GM23338 (cell line): ENCODE measurements at regions not wholly inside any gene's neighbourhood (a gene's known extent, or its start where the extent isn't known, plus 50 kb on each side); places are given as distances from the start of the nearest gene placed in this dataset.

Source experiments
- ATAC-seq: fragments of 200-7000 bp; cut with Tn5 transposase; 3 replicates; pipeline ENCODE4 v1.9.1; 2020
- DNase-seq: peaks from one replicate; pipeline ENCODE4 v3.0.0-alpha.2; 2015; ENCODE audit warnings: low spot score
- H2AFZ ChIP-seq: fragments of 200-600 bp; sonication (generic); 2 replicates; pipeline ENCODE4 v1.8.0; 2016; ENCODE audit warnings: antibody characterized with exemption, mild to moderate bottlenecking, moderate library complexity
- H3F3A ChIP-seq: fragments of 200-600 bp; sonication (generic); replicated peaks from 2 replicates; pipeline ENCODE4 v1.8.0; 2017; ENCODE audit warnings: antibody characterized with exemption, mixed run types, low read depth
- H3K27ac ChIP-seq: fragments of 200-600 bp; sonication (generic); 2 replicates; pipeline ENCODE4 v1.6.1; 2016; ENCODE audit warnings: low read depth
- H3K27me3 ChIP-seq: fragments of 200-600 bp; sonication (generic); 2 replicates; pipeline ENCODE4 v1.8.0; 2016; ENCODE audit warnings: mild to moderate bottlenecking, mixed run types, moderate library complexity; ENCODE audit not compliant: insufficient read depth
- H3K36me3 ChIP-seq: fragments of 200-600 bp; sonication (generic); 2 replicates; pipeline ENCODE4 v1.8.0; 2016; ENCODE audit warnings: mild to moderate bottlenecking; ENCODE audit not compliant: insufficient read depth
- H3K4me1 ChIP-seq: fragments of 200-600 bp; sonication (generic); 2 replicates; pipeline ENCODE4 v1.8.0; 2016; ENCODE audit warnings: mild to moderate bottlenecking, moderate library complexity; ENCODE audit not compliant: insufficient read depth
- H3K4me2 ChIP-seq: fragments of 200-600 bp; sonication (generic); 2 replicates; pipeline ENCODE4 v1.7.1; 2017; ENCODE audit warnings: mixed run types
- H3K4me3 ChIP-seq: fragments of 200-600 bp; sonication (generic); 2 replicates; pipeline ENCODE4 v1.6.1; 2016; ENCODE audit warnings: mixed run types
- H3K79me2 ChIP-seq: fragments of 200-600 bp; sonication (generic); replicated peaks from 2 replicates; pipeline ENCODE4 v1.8.0; 2017; ENCODE audit warnings: mild to moderate bottlenecking; ENCODE audit not compliant: insufficient read depth
- H3K9me2 ChIP-seq: fragments of 200-600 bp; sonication (generic); 2 replicates; pipeline ENCODE4 v1.8.0; 2017; ENCODE audit not compliant: insufficient read depth
- H4K20me1 ChIP-seq: fragments of 200-600 bp; sonication (generic); replicated peaks from 2 replicates; pipeline ENCODE4 v1.8.0; 2017; ENCODE audit warnings: mild to moderate bottlenecking; ENCODE audit not compliant: insufficient read depth
- H3K27ac Mint-ChIP-seq: 2 replicates; pipeline ENCODE4 v1.8.0; 2020; ENCODE audit warnings: inconsistent platforms, mild to moderate bottlenecking, moderate library complexity, mixed read lengths
- H3K27me3 Mint-ChIP-seq: 3 replicates; pipeline ENCODE4 v1.8.0; 2022; ENCODE audit warnings: low read depth, mild to moderate bottlenecking, moderate library complexity, mixed read lengths, inconsistent platforms; ENCODE audit not compliant: insufficient read depth, poor library complexity
- H3K36me3 Mint-ChIP-seq: 3 replicates; pipeline ENCODE4 v1.8.0; 2021; ENCODE audit warnings: low read depth, mild to moderate bottlenecking, inconsistent platforms, moderate library complexity, mixed read lengths
- H3K4me1 Mint-ChIP-seq: 3 replicates; pipeline ENCODE4 v1.8.0; 2020; ENCODE audit warnings: mild to moderate bottlenecking, inconsistent platforms, mixed read lengths
- H3K4me3 Mint-ChIP-seq: 3 replicates; pipeline ENCODE4 v1.8.0; 2021; ENCODE audit warnings: moderate library complexity, mild to moderate bottlenecking, inconsistent platforms, mixed read lengths
- H3K9me3 Mint-ChIP-seq: 3 replicates; pipeline ENCODE4 v1.8.0; 2020; ENCODE audit warnings: moderate library complexity, mild to moderate bottlenecking, inconsistent platforms, mixed read lengths
- CREB1 ChIP-seq: fragments of 250-450 bp; sonication (Bioruptor Pico); IDR thresholded peaks from 2 replicates; pipeline ENCODE4 v1.5.0; 2020; ENCODE audit warnings: low read depth, mild to moderate bottlenecking, moderate library complexity
- ETS1 ChIP-seq: IDR thresholded peaks from 2 replicates; pipeline ENCODE4 v1.6.1; 2016; ENCODE audit warnings: antibody characterized with exemption
- EZH2 ChIP-seq: fragments of 200-600 bp; sonication (generic); IDR thresholded peaks from one replicate; pipeline ENCODE4 v1.8.0; 2017; ENCODE audit warnings: antibody characterized with exemption, mild to moderate bottlenecking, low read depth; ENCODE audit not compliant: unreplicated experiment
- EZH2phosphoT487 ChIP-seq: fragments of 200-600 bp; sonication (generic); IDR thresholded peaks from one replicate; pipeline ENCODE4 v1.8.1; 2018; ENCODE audit warnings: antibody characterized with exemption; ENCODE audit not compliant: unreplicated experiment
- JUNB ChIP-seq: IDR thresholded peaks from one replicate; pipeline ENCODE4 v1.6.1; 2016; ENCODE audit warnings: antibody characterized with exemption; ENCODE audit not compliant: unreplicated experiment
- POLR2AphosphoS5 ChIP-seq: IDR thresholded peaks from 2 replicates; pipeline ENCODE4 v1.6.1; 2016; ENCODE audit warnings: antibody characterized with exemption, low read depth
- ZNF331 ChIP-seq: fragments of 250-450 bp; sonication (Bioruptor Pico); IDR thresholded peaks from 2 replicates; pipeline ENCODE4 v1.5.0; 2020; ENCODE audit warnings: low read depth, mild to moderate bottlenecking, moderate library complexity
- ZNF462 ChIP-seq: fragments of 250-450 bp; sonication (Bioruptor Pico); IDR thresholded peaks from 2 replicates; pipeline ENCODE4 v1.5.0; 2020; ENCODE audit warnings: mild to moderate bottlenecking, moderate library complexity

- Mint-ChIP-seq H3K27me3 (peaks cover 1% of the 10 kb centered on the region), H3K9me3 (peaks cover 4% of the 10 kb centered on the region; the same call in 1 of the 3 replicates), H3K4me1 (peaks cover 15% of the 10 kb centered on the region), H3K36me3 (no peaks in the 10 kb centered on the region), H3K4me3 (no peak overlapping the region), H3K27ac (no peak overlapping the region)
- DNase-seq (no peak), ATAC-seq (no peak)
- H3K79me2 ChIP-seq: no peaks in the 10 kb centered on the region
- no peaks in the 10 kb centered on the region; the same call in 1 of the 2 replicates for H4K20me1 ChIP-seq
- H3K36me3 ChIP-seq: no peaks in the 10 kb centered on the region; the same call in 1 of the 2 replicates
- no peaks in the 10 kb centered on the region for H3K4me1 ChIP-seq
- H3K27me3 ChIP-seq: no peaks in the 10 kb centered on the region
- H3K27ac ChIP-seq: no peak overlapping the region
- no peak overlapping the region for H3K4me2 ChIP-seq
- no peak overlapping the region for H2AFZ ChIP-seq
- TF ChIP-seq POLR2AphosphoS5: no peak
- no peak for TF ChIP-seq ETS1
- no peak for TF ChIP-seq ZNF462 (CRISPR knock-in tag)
- no peak for TF ChIP-seq CREB1 (CRISPR knock-in tag)
- no peak for TF ChIP-seq ZNF331 (CRISPR knock-in tag)
- no peak for TF ChIP-seq EZH2
- TF ChIP-seq EZH2phosphoT487: no peak
- no peak for TF ChIP-seq JUNB
- H3K9me2 ChIP-seq: no peaks in the 10 kb centered on the region
- H3F3A ChIP-seq: no peaks in the 10 kb centered on the region
- H3K4me3 ChIP-seq: no peak overlapping the region
Observed at GRCh38 chr22:27348634-27349033, 452.9 kb downstream of the MN1 start.
